ENCODE measurements at regions not wholly inside any gene's neighbourhood (a gene's known extent, or its start where the extent isn't known, plus 50 kb on each side); places are given as distances from the start of the nearest gene placed in this dataset.

- H3K4me1 ChIP-seq: peaks cover 0 to 5% (median 0%) of the 10 kb centered on the region in 12 donors
- no peaks in the 10 kb centered on the region for H3K36me3 ChIP-seq
- H3K4me3 ChIP-seq: no peak overlapping the region
- intact Hi-C loops (cut with DNase I): no loop called here
- no peak overlapping the region for H3K27ac ChIP-seq
- DNase-seq: no peak
- no peaks in the 10 kb centered on the region for H3K27me3 ChIP-seq
- TF ChIP-seq POLR2A (IDR thresholded peaks at IDR 0.05) (no peak), CTCF (IDR thresholded peaks at IDR 0.05) (no peak)
- no peak for ATAC-seq
- WGBS, 4 donors: 76 to 89% (median 81%) methylated on average over 2 of the region's 2 CpGs
- H3K9me3 ChIP-seq: no peaks in the 10 kb centered on the region
Observed at GRCh38 chr2:71892423-71892730, 255.3 kb downstream of the CYP26B1 start.

GRCh38 chr2:71891719-71892422, 255.8 kb downstream of the CYP26B1 start:
- H3K4me1 ChIP-seq: peaks cover 0 to 5% (median 0%) of the 10 kb centered on the region in 12 donors
- ATAC-seq (no peak), DNase-seq (no peak)
- H3K27me3 ChIP-seq: no peaks in the 10 kb centered on the region
- TF ChIP-seq POLR2A (IDR thresholded peaks at IDR 0.05): no peak
- no peak for TF ChIP-seq CTCF (IDR thresholded peaks at IDR 0.05)
- intact Hi-C loops (cut with DNase I): no loop called here
- H3K36me3 ChIP-seq: no peaks in the 10 kb centered on the region
- H3K4me3 ChIP-seq: no peak overlapping the region
- H3K27ac ChIP-seq: no peak overlapping the region
- H3K9me3 ChIP-seq: no peaks in the 10 kb centered on the region
- WGBS, 4 donors: 78 to 81% (median 80%) methylated on average over 6 of the region's 6 CpGs

GRCh38 chr2:71891155-71891554, 256.5 kb downstream of the CYP26B1 start:
- intact Hi-C loops (cut with DNase I): no loop called here
- H3K9me3 ChIP-seq: peaks cover 0 to 2% (median 0%) of the 10 kb centered on the region in 12 donors
- TF ChIP-seq CTCF (IDR thresholded peaks at IDR 0.05) (no peak), POLR2A (IDR thresholded peaks at IDR 0.05) (no peak)
- WGBS, 4 donors: 78 to 84% (median 82%) methylated on average over 4 to 5 of the region's 5 CpGs
- no peak overlapping the region for H3K4me3 ChIP-seq
- no peak overlapping the region for H3K27ac ChIP-seq
- no peaks in the 10 kb centered on the region for H3K27me3 ChIP-seq
- no peak for ATAC-seq
- peaks cover 0 to 5% (median 0%) of the 10 kb centered on the region in 12 donors for H3K4me1 ChIP-seq
- H3K36me3 ChIP-seq: no peaks in the 10 kb centered on the region
- DNase-seq: no peak

GRCh38 chr2:71889759-71890684, 257.6 kb downstream of the CYP26B1 start:
- no peak for TF ChIP-seq POLR2A (IDR thresholded peaks at IDR 0.05)
- TF ChIP-seq CTCF (IDR thresholded peaks at IDR 0.05): no peak
- Histone ChIP-seq H3K27me3 (no peaks in the 10 kb centered on the region), H3K9me3 (peaks cover 0 to 8% (median 0%) of the 10 kb centered on the region in 12 donors), H3K4me1 (peaks cover 0 to 5% (median 0%) of the 10 kb centered on the region in 12 donors), H3K27ac (no peak overlapping the region), H3K36me3 (no peaks in the 10 kb centered on the region), H3K4me3 (no peak overlapping the region)
- 76 to 86% (median 79%) methylated on average over 5 of the region's 5 CpGs for WGBS, 4 donors
- ATAC-seq (peak in 3 of 4 donors; percentile 13 to 92 (median 86)), DNase-seq (peak in 2 of 5 donors; percentile 46 to 61)
- intact Hi-C loops (cut with DNase I): no loop called here

Data from heart left ventricle (tissue), 16 donors.